ENCODE measurements at regions not wholly inside any gene's neighbourhood (a gene's known extent, or its start where the extent isn't known, plus 50 kb on each side); places are given as distances from the start of the nearest gene placed in this dataset.

- TF ChIP-seq CTCF (IDR thresholded peaks at IDR 0.05) (no peak), POLR2A (IDR thresholded peaks at IDR 0.05) (no peak)
Observed at GRCh38 chr5:124865603-124866354, 119.3 kb upstream of the ZNF608 start.

Measured in lower leg skin (tissue), 3 donors.